ENCODE measurements at regions not wholly inside any gene's neighbourhood (a gene's known extent, or its start where the extent isn't known, plus 50 kb on each side); places are given as distances from the start of the nearest gene placed in this dataset.

DNA sequence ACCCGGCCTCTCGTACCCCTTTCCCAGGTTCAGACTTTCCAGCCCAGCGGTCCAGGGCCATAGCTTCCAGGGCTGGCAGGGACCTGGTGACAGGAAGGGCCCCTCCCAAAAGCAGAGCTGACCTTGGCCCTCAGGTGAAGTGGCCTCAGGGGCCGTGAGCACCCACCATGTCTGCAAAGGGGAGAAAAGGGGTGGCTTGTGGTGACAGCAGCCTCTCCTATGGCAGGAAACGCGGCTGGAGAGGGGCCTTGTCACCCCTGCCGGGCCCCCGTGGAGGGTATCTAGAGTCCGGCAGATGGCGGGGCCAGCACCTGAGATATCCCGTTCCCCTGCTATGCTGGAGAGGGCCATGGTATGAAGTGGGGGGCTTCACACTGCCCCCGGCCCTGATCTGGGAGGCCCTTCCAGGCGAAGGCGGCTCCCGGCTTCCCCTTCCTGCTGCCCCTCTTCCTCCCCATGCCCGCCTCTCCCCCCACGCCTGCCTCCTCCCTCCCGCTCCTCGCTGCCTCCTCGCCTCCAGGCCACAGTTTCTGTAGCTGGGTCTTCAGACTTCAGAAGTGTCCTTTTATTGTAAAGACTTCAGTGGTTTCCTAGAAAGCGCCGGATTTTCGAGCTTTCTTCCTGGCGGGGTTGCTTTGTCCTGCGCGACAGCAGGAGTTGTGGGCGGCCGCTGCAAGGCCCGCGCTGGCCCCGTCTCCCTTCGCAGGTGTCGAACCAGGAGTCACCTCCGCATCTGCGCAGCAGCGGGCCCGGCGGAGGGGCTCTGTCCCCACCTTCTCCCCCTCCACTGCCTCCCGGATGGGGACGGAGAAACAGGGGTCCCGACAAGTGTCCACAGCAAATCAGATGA lies 240.5 kb upstream of the MYT1L start:
- intact Hi-C loops (cut with micrococcal nuclease) = no loop called here
- Mint-ChIP-seq H3K4me1 (no peaks in the 10 kb centered on the region), H3K27me3 (no peaks in the 10 kb centered on the region), H3K9me3 (no peaks in the 10 kb centered on the region), H3K27ac (no peak overlapping the region), H3K36me3 (ENCODE audit: low read depth) (no peaks in the 10 kb centered on the region), H3K4me3 (no peak overlapping the region)
- TF ChIP-seq CTCF (IDR thresholded peaks at IDR 0.05) = no peak
- ChIA-PET CTCF (no interaction called here), POLR2A (no interaction called here)
- ATAC-seq (ENCODE audit: low read depth) (no peak), DNase-seq (no peak)

- H3K36me3 Mint-ChIP-seq (ENCODE audit: low read depth) = no peaks in the 10 kb centered on the region
- POLR2A ChIA-PET = no interaction called here
- no peak for ATAC-seq (ENCODE audit: low read depth)
- intact Hi-C loops (cut with micrococcal nuclease) = no loop called here
- H3K9me3 Mint-ChIP-seq = no peaks in the 10 kb centered on the region
- H3K4me1 Mint-ChIP-seq = no peaks in the 10 kb centered on the region
- TF ChIP-seq CTCF (IDR thresholded peaks at IDR 0.05) = no peak
- no peak overlapping the region for H3K27ac Mint-ChIP-seq
- CTCF ChIA-PET = no interaction called here
- no peaks in the 10 kb centered on the region for H3K27me3 Mint-ChIP-seq
- no peak for DNase-seq
- H3K4me3 Mint-ChIP-seq = no peak overlapping the region
Observed at GRCh38 chr2:2570871-2571270, 239.8 kb upstream of the MYT1L start.

DNA sequence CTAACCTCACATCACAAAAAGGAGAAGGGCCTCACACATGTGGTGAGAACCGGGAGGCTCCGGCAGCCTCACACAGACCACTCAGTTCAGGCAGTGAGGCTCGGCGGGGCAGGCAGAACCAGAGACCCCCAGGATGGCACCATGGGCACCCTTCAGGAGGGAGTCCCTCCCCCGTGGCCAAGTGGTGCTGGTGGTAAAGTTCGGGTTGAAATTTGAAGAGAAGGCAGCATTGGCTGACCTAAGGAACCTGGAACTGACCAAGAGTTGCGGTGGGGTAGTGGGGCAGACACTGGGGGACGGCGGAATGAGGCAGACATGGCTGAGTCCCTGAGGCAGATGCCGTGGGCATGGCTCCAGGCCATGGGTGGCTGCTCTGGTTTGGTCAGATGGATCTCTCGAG lies 239.3 kb upstream of the MYT1L start:
- CTCF ChIA-PET = no interaction called here
- intact Hi-C loops (cut with micrococcal nuclease) = no loop called here
- POLR2A ChIA-PET = no interaction called here
- TF ChIP-seq CTCF (IDR thresholded peaks at IDR 0.05) = no peak
- no peaks in the 10 kb centered on the region for H3K36me3 Mint-ChIP-seq (ENCODE audit: low read depth)
- H3K9me3 Mint-ChIP-seq = no peaks in the 10 kb centered on the region
- no peak for ATAC-seq (ENCODE audit: low read depth)
- H3K4me1 Mint-ChIP-seq = no peaks in the 10 kb centered on the region
- no peak overlapping the region for H3K27ac Mint-ChIP-seq
- no peak for DNase-seq
- H3K4me3 Mint-ChIP-seq = no peak overlapping the region
- no peaks in the 10 kb centered on the region for H3K27me3 Mint-ChIP-seq

DNA sequence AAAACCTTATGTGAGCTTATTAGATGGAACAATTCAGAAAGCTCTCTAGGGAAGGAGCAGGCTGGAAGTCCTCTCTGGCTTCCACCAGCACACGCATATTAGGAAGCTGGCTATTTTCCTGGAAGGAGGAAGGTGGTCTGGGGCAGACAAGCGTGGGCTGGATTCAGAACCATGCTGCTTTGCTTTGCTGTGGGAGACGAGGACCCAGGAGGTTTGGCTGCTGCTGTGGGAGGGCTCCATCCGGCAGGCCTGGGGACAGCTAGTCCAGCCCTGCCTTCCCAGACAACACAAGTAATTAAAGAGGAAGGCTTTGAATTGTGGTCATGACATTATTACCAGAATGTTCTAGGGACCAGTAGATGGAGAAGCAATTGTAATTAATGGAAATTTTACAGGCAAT lies 238.8 kb upstream of the MYT1L start:
- intact Hi-C loops (cut with micrococcal nuclease) = no loop called here
- ATAC-seq (ENCODE audit: low read depth) (no peak), DNase-seq (no peak)
- ChIA-PET CTCF (no interaction called here), POLR2A (no interaction called here)
- no peak overlapping the region for H3K27ac Mint-ChIP-seq
- H3K27me3 Mint-ChIP-seq = no peaks in the 10 kb centered on the region
- H3K9me3 Mint-ChIP-seq = no peaks in the 10 kb centered on the region
- TF ChIP-seq CTCF (IDR thresholded peaks at IDR 0.05) = no peak
- no peaks in the 10 kb centered on the region for H3K4me1 Mint-ChIP-seq
- no peak overlapping the region for H3K4me3 Mint-ChIP-seq
- no peaks in the 10 kb centered on the region for H3K36me3 Mint-ChIP-seq (ENCODE audit: low read depth)

DNA sequence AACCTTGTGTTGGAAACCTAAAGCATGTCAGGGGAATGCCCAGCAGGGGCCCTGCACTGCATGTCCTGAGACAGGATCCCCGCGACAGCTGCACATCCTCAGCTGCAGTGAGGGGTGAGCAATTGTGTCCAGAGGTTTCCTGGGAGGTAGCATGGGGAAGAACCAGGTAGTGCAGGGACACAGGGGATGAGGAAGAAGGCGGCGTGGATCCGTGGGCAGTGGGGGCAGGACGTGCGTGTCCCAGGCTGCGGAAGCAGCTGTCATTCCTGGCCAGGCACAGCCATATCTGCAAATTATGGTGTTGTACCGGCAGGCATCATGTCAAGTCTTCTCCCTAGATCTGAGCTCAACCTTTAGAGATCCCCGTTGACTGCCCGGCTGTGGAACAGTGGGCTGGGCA lies 238.2 kb upstream of the MYT1L start:
- DNase-seq (no peak), ATAC-seq (ENCODE audit: low read depth) (no peak)
- Mint-ChIP-seq H3K27me3 (no peaks in the 10 kb centered on the region), H3K9me3 (no peaks in the 10 kb centered on the region), H3K4me3 (no peak overlapping the region), H3K27ac (no peak overlapping the region), H3K36me3 (ENCODE audit: low read depth) (no peaks in the 10 kb centered on the region), H3K4me1 (no peaks in the 10 kb centered on the region)
- CTCF ChIA-PET = no interaction called here
- intact Hi-C loops (cut with micrococcal nuclease) = no loop called here
- no peak for TF ChIP-seq CTCF (IDR thresholded peaks at IDR 0.05)
- POLR2A ChIA-PET = no interaction called here
